Adrenal gland (tissue), 5 donors: ENCODE measurements at regions not wholly inside any gene's neighbourhood (a gene's known extent, or its start where the extent isn't known, plus 50 kb on each side); places are given as distances from the start of the nearest gene placed in this dataset.

Experiments used
- POLR2A ChIP-seq, 2 donors: fragments of 450-650 bp; IDR thresholded peaks; one replicate each; pipeline ENCODE4 v1.6.1; 2017; ENCODE audit warnings: antibody characterized with exemption in 2 of 2, mild to moderate bottlenecking in 2 of 2, moderate library complexity in 1 of 2
- TF ChIP-seq, protein P1 (sequence below), 6 experiments: fragments of 450-650 bp in 4 of 6; fragments of 200-600 bp in 2 of 6; sonication (generic) in 1 of 6; IDR thresholded peaks; 1 replicate in 5 of 6; 2 replicates in 1 of 6; pipeline versions ENCODE4 v1.5.1 to v1.8.0; 2016 to 2021; ENCODE audit warnings: antibody characterized with exemption in 6 of 6, mild to moderate bottlenecking in 2 of 6, moderate library complexity in 1 of 6
- donor health status: DM: no; HTN: no; CAD: no.

DNA sequence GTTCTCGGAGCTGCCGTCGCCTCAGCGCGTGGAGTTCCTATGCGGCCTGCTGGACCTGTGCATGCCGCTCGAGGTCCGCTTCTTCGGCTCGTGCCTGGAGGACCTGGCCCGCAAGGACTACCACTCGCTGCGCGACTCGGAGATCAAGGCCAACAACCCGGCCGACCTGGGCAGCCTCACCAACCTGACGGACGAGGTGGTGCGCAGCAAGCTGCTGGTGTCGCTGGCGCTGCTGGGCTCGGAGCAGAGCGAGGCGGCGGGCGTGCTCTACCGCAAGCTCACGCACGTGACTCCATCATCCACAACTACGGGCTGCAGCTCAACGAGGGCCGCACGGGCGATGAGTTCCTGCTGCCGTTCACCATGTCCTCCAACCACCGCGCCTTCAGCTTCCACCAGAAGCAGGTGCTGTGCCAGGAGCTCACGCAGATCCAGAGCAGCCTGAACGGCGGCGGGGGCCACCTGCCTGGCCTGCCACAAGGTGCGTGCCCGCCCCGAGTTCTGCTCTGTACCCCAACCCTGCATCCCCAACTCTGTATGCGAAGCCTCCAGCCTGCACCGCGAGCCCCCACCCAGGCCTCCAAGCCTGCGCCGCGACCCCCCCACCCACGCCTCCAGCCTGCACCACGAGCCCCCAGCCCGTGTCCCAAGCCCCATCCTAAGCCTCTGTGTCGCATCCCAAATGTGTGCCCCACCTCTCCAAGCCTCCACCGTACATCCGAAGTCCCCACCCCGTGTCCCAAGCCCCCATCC, 178.2 kb downstream of the OR4M2 start:
- TF ChIP-seq, protein P1, sequence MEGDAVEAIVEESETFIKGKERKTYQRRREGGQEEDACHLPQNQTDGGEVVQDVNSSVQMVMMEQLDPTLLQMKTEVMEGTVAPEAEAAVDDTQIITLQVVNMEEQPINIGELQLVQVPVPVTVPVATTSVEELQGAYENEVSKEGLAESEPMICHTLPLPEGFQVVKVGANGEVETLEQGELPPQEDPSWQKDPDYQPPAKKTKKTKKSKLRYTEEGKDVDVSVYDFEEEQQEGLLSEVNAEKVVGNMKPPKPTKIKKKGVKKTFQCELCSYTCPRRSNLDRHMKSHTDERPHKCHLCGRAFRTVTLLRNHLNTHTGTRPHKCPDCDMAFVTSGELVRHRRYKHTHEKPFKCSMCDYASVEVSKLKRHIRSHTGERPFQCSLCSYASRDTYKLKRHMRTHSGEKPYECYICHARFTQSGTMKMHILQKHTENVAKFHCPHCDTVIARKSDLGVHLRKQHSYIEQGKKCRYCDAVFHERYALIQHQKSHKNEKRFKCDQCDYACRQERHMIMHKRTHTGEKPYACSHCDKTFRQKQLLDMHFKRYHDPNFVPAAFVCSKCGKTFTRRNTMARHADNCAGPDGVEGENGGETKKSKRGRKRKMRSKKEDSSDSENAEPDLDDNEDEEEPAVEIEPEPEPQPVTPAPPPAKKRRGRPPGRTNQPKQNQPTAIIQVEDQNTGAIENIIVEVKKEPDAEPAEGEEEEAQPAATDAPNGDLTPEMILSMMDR (IDR thresholded peaks at IDR 0.05) = no peak
- no peak for TF ChIP-seq POLR2A (IDR thresholded peaks at IDR 0.05)
